LNCAP (cell line): ENCODE measurements at regions not wholly inside any gene's neighbourhood (a gene's known extent, or its start where the extent isn't known, plus 50 kb on each side); places are given as distances from the start of the nearest gene placed in this dataset.

Experiments used
- TF ChIP-seq, protein P1 (sequence below): fragments of 450-650 bp; IDR thresholded peaks from 2 replicates; pipeline ENCODE4 v1.5.1; 2017; ENCODE audit warnings: mild to moderate bottlenecking

- TF ChIP-seq, protein P1, sequence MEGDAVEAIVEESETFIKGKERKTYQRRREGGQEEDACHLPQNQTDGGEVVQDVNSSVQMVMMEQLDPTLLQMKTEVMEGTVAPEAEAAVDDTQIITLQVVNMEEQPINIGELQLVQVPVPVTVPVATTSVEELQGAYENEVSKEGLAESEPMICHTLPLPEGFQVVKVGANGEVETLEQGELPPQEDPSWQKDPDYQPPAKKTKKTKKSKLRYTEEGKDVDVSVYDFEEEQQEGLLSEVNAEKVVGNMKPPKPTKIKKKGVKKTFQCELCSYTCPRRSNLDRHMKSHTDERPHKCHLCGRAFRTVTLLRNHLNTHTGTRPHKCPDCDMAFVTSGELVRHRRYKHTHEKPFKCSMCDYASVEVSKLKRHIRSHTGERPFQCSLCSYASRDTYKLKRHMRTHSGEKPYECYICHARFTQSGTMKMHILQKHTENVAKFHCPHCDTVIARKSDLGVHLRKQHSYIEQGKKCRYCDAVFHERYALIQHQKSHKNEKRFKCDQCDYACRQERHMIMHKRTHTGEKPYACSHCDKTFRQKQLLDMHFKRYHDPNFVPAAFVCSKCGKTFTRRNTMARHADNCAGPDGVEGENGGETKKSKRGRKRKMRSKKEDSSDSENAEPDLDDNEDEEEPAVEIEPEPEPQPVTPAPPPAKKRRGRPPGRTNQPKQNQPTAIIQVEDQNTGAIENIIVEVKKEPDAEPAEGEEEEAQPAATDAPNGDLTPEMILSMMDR = no peak
These were observed 825.1 kb upstream of the ARRDC3 start for GRCh38 chr5:92208265-92208664.

- TF ChIP-seq, protein P1 = no peak
These were observed 824.0 kb upstream of the ARRDC3 start for GRCh38 chr5:92207151-92207550.

DNA sequence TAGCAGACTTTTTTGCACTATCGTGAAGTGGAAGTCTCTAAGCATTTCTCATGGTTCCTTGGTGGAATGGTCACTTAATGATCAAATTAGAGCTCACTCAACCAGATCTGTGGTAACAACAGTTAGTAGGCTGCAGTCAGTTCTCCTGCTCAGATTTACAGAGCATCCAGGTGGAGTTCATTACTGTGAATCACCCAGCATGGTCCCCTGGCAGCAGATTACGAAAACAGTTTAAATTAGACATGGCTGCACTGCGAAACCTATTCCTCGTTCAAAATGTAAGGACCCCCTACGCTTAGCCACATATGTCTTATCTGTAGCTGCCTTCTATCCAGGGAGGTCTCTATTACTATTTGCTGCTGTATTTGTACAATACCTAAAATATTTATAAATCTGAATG lies 823.6 kb upstream of the ARRDC3 start:
- TF ChIP-seq, protein P1 = no peak

GRCh38 chr5:92181656-92182055 lies 798.5 kb upstream of the ARRDC3 start:
- TF ChIP-seq, protein P1 = no peak

GRCh38 chr5:92180391-92180790 lies 797.3 kb upstream of the ARRDC3 start:
- TF ChIP-seq, protein P1 = no peak

DNA sequence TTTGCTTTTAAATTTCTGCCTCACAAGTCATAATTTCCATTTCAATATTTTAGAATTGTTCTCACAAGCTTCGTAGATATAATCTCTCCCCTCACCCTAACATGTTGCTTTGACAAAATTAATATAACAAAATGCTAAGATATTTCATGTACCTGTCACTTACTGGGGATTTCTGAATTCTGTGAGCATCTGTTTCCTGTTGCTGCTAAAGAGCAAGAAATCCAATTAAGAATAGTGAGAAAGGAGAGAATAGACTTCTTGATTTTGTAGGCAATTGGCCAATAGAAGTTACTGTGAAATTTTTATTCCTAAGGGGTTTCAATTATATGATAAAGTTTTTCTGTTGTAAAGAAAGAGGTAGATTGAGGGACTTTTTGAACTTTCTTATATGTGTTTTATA lies 796.5 kb upstream of the ARRDC3 start:
- TF ChIP-seq, protein P1 = no peak

GRCh38 chr5:92177926-92178487 lies 794.9 kb upstream of the ARRDC3 start:
- TF ChIP-seq, protein P1 = no peak

DNA sequence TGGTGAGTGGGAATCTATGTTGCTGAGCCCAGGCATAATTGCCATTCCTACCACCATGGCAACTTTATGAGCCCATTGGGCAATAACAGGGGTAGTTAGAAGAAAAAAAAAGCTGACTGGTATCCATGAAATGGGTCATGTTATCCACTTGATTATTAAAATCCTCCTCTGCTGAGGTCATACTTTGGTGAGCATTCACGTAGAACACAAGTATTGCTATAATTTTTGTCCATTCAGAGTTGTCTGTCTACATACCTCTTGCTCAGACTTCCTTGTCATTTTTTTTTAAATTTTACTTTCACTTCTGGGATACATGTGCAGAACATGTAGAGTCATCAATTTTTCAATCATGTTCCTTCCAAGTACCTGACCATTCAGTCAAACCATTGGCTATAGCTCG lies 780.8 kb upstream of the ARRDC3 start:
- TF ChIP-seq, protein P1 = no peak
